ENCODE measurements at regions not wholly inside any gene's neighbourhood (a gene's known extent, or its start where the extent isn't known, plus 50 kb on each side); places are given as distances from the start of the nearest gene placed in this dataset.

DNA sequence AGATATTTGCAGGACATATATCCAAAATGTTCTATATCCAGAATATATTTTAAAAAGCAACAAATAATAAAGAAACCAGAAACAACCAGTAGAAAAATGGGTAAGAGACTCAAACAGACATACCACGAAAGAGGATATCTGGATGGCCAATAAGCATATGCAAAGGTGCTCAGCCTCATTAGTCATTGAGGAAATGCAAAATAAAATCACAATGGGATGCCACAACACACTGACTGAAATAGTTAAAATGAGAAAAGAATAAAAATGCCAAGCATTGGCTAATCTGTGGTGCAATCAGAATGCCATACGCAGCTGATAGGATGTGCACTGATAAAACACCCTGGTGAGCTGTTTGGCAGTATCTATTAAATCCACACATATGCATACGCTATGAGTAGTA is 265.8 kb upstream of the ANKH start:
- intact Hi-C loops (cut with DNase I): no loop called here
- H3K9me3 ChIP-seq: no peaks in the 10 kb centered on the region
- DNase-seq: no peak
- H3K27me3 ChIP-seq: no peaks in the 10 kb centered on the region
- WGBS, 2 donors: 78 to 90% methylated on average over 3 of the region's 3 CpGs
- H3K27ac ChIP-seq: no peak overlapping the region
- H3K36me3 ChIP-seq: no peaks in the 10 kb centered on the region
- H3K4me1 ChIP-seq: no peaks in the 10 kb centered on the region
- TF ChIP-seq EP300 (IDR thresholded peaks at IDR 0.05): no peak
- TF ChIP-seq, protein P1, sequence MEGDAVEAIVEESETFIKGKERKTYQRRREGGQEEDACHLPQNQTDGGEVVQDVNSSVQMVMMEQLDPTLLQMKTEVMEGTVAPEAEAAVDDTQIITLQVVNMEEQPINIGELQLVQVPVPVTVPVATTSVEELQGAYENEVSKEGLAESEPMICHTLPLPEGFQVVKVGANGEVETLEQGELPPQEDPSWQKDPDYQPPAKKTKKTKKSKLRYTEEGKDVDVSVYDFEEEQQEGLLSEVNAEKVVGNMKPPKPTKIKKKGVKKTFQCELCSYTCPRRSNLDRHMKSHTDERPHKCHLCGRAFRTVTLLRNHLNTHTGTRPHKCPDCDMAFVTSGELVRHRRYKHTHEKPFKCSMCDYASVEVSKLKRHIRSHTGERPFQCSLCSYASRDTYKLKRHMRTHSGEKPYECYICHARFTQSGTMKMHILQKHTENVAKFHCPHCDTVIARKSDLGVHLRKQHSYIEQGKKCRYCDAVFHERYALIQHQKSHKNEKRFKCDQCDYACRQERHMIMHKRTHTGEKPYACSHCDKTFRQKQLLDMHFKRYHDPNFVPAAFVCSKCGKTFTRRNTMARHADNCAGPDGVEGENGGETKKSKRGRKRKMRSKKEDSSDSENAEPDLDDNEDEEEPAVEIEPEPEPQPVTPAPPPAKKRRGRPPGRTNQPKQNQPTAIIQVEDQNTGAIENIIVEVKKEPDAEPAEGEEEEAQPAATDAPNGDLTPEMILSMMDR (IDR thresholded peaks at IDR 0.05): no peak
- no peak for TF ChIP-seq POLR2A (IDR thresholded peaks at IDR 0.05)
- no peak for TF ChIP-seq POLR2AphosphoS5 (IDR thresholded peaks at IDR 0.05)
- H3K4me3 ChIP-seq: no peak overlapping the region

DNA sequence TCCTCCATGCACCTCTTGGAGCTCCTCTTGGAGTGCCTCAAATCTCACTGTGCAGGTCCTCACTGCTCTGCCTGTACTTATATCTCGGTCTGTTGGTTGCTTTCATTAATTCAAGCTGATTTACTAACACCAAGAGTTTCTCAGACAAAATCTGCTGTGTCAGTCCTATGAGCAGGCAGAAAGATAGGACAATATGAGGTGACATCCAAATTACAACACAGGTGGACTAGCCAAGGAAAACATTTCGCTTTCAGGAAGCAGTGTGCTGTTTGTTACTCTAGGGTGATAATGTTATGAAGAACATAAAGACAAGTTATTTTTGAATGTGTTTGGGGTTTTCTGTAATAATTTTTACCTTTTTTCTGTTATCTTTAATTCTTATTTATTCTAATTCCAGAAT is 264.1 kb upstream of the ANKH start:
- Histone ChIP-seq H3K9me3 (no peaks in the 10 kb centered on the region), H3K36me3 (no peaks in the 10 kb centered on the region), H3K4me1 (no peaks in the 10 kb centered on the region), H3K4me3 (no peak overlapping the region), H3K27me3 (no peaks in the 10 kb centered on the region), H3K27ac (no peak overlapping the region)
- intact Hi-C loops (cut with DNase I): no loop called here
- WGBS, 2 donors: 76 to 90% methylated on average over 2 of the region's 2 CpGs
- TF ChIP-seq POLR2AphosphoS5 (IDR thresholded peaks at IDR 0.05) (no peak), EP300 (IDR thresholded peaks at IDR 0.05) (no peak), POLR2A (IDR thresholded peaks at IDR 0.05) (no peak)
- TF ChIP-seq, protein P1 (IDR thresholded peaks at IDR 0.05): no peak
- DNase-seq: no peak

DNA sequence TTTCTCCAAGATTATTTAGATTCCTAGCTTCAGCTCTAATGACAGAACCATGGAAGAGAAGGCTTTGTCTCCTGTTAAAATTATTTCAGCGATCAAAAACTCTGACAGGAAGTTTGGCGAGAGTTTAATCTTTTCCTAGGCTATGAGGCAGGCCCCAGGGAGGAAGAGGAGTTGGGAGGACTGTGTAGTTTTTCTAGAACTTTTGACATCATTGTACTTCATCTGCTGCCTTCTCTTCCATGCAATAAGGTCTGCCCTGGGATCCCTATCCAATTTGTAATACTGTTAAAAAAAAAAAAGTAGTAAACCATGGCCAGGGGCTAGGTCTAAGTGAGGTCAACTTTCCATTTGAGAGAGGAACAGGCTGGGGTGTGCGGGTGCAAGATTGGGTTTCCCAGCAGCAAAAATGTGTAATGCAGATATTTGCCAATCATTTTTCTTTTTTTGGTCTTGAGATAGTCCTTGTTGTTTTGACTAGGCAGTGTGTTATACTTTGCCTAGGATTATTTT is 261.9 kb upstream of the ANKH start:
- intact Hi-C loops (cut with DNase I): no loop called here

DNA sequence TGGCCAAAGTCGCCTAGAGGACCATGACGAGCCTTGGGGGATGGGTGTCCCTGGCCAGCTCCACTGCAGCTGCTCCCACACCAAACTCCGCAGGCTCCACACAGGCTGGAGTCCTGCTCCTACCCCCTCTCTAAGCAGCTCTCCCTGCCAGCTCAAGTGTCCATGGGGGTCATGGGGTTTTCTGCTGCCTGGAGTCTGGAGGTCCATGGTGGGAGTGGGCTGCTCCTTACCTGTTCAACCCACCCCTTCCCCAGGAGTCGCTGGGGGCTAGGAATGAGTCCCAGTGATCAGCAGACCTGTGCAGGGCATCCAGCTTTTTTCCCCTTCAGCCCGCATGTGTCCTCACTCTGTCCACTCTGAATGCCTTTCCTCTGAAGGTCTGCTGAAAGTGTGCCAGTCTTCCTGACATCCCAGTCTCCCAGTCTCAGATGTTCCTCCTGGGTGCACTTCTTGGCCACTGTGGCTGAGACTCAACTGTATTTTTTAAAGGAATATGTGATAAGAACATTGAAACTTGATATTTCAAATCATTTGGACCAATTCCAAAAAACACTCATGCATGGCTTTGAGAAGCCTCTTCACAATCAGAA is 261.3 kb upstream of the ANKH start:
- WGBS, 2 donors: 66 to 84% methylated on average over 5 of the region's 5 CpGs
- Histone ChIP-seq H3K27me3 (no peaks in the 10 kb centered on the region), H3K36me3 (no peaks in the 10 kb centered on the region), H3K4me3 (no peak overlapping the region), H3K4me1 (no peaks in the 10 kb centered on the region), H3K27ac (no peak overlapping the region), H3K9me3 (peaks cover 0 to 2% (median 0%) of the 10 kb centered on the region in 4 donors)
- intact Hi-C loops (cut with DNase I): no loop called here
- TF ChIP-seq EP300 (IDR thresholded peaks at IDR 0.05) (no peak), POLR2A (IDR thresholded peaks at IDR 0.05) (no peak), POLR2AphosphoS5 (IDR thresholded peaks at IDR 0.05) (no peak)
- TF ChIP-seq, protein P1 (IDR thresholded peaks at IDR 0.05): no peak
- no peak for DNase-seq

More for the DNA sequence above, 261.9 kb upstream of the ANKH start:
- no peak overlapping the region for H3K4me3 ChIP-seq
- H3K9me3 ChIP-seq: no peaks in the 10 kb centered on the region
- H3K27me3 ChIP-seq: no peaks in the 10 kb centered on the region
- no peak for DNase-seq
- H3K36me3 ChIP-seq: no peaks in the 10 kb centered on the region
- TF ChIP-seq POLR2A (IDR thresholded peaks at IDR 0.05) (no peak), POLR2AphosphoS5 (IDR thresholded peaks at IDR 0.05) (no peak), EP300 (IDR thresholded peaks at IDR 0.05) (no peak)
- TF ChIP-seq, protein P1 (IDR thresholded peaks at IDR 0.05): no peak
- 85 to 87% methylated on average over 3 of the region's 3 CpGs for WGBS, 2 donors
- H3K4me1 ChIP-seq: no peaks in the 10 kb centered on the region
- H3K27ac ChIP-seq: no peak overlapping the region

DNA sequence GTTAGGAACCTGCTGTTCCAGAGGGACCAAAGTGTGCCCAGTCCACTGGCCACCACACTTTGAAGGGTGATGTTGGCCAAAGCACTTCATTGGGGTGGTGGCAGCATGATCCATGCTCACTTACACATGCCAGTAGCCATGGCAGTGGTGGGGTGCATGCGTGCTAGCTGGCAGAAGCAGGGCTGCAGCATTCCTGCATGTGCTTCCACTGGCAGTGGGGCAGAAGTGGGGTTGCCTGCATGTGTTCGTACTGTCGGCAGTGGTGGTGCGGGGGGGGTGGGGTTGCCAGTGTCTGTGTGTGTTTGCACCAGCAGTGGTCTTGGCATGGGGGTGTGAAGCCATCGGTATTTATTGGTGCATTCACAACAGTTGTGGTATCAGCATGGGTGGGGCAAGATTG is 260.3 kb upstream of the ANKH start:
- intact Hi-C loops (cut with DNase I): no loop called here
- Histone ChIP-seq H3K27me3 (no peaks in the 10 kb centered on the region), H3K27ac (no peak overlapping the region), H3K36me3 (no peaks in the 10 kb centered on the region), H3K4me1 (no peaks in the 10 kb centered on the region), H3K4me3 (no peak overlapping the region), H3K9me3 (peaks cover 0 to 3% (median 0%) of the 10 kb centered on the region in 4 donors)
- 90 to 95% methylated on average over 5 of the region's 5 CpGs for WGBS, 2 donors
- TF ChIP-seq, protein P1 (IDR thresholded peaks at IDR 0.05): no peak
- DNase-seq: no peak

Data from sigmoid colon (tissue), 6 donors.